ENCODE measurements at regions not wholly inside any gene's neighbourhood (a gene's known extent, or its start where the extent isn't known, plus 50 kb on each side); places are given as distances from the start of the nearest gene placed in this dataset.

DNA sequence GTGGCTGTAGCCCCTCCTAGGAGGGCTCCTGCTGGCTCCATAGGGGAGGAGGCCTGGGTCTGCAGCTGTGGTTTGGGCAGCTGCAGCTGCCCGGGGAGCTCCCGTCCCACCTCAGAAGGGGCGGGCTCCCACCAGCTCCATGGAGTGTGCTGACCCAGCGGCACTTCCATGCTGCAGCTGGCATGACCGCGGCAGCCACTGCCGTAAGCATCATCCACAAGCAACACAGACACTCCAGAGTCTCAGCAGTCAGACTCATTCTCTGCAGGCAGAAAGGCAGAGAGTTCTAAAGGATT, 660.1 kb upstream of the RAB6C start:
- no peaks in the 10 kb centered on the region for H3K4me1 ChIP-seq
- no peaks in the 10 kb centered on the region for H3K27me3 ChIP-seq
- no peak overlapping the region for H3K4me3 ChIP-seq
- TF ChIP-seq, protein P1, sequence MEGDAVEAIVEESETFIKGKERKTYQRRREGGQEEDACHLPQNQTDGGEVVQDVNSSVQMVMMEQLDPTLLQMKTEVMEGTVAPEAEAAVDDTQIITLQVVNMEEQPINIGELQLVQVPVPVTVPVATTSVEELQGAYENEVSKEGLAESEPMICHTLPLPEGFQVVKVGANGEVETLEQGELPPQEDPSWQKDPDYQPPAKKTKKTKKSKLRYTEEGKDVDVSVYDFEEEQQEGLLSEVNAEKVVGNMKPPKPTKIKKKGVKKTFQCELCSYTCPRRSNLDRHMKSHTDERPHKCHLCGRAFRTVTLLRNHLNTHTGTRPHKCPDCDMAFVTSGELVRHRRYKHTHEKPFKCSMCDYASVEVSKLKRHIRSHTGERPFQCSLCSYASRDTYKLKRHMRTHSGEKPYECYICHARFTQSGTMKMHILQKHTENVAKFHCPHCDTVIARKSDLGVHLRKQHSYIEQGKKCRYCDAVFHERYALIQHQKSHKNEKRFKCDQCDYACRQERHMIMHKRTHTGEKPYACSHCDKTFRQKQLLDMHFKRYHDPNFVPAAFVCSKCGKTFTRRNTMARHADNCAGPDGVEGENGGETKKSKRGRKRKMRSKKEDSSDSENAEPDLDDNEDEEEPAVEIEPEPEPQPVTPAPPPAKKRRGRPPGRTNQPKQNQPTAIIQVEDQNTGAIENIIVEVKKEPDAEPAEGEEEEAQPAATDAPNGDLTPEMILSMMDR (IDR thresholded peaks at IDR 0.05), result no peak
- H3K36me3 ChIP-seq, result no peaks in the 10 kb centered on the region
- no peaks in the 10 kb centered on the region for H3K9me3 ChIP-seq
- intact Hi-C loops (cut with DNase I), result no loop called here
- no peak overlapping the region for H3K27ac ChIP-seq
- DNase-seq (ENCODE audit: low spot score in 2 of 2), result no peak

DNA sequence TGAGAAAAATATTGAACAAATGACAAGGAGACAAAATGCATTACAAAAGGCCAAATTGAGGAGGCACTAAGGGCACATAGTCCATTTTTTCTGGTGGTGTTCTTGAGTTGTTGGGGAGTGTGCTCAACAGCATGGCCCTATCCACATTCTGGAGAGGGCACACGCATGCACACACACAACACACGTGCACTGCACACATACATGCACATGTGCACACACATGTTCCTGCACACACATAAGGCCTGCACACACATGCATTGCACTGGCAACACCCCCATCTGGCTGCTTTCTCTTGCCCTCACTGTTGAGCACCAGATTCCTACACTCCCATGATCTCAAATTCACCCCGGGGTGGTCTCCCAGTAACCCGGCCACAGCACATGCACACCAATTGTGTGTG, 659.2 kb upstream of the RAB6C start:
- intact Hi-C loops (cut with DNase I), result no loop called here
- Histone ChIP-seq H3K36me3 (no peaks in the 10 kb centered on the region), H3K27ac (no peak overlapping the region), H3K27me3 (no peaks in the 10 kb centered on the region), H3K9me3 (no peaks in the 10 kb centered on the region), H3K4me3 (no peak overlapping the region), H3K4me1 (no peaks in the 10 kb centered on the region)
- no peak for DNase-seq (ENCODE audit: low spot score in 2 of 2)
- TF ChIP-seq, protein P1 (IDR thresholded peaks at IDR 0.05), result no peak

DNA sequence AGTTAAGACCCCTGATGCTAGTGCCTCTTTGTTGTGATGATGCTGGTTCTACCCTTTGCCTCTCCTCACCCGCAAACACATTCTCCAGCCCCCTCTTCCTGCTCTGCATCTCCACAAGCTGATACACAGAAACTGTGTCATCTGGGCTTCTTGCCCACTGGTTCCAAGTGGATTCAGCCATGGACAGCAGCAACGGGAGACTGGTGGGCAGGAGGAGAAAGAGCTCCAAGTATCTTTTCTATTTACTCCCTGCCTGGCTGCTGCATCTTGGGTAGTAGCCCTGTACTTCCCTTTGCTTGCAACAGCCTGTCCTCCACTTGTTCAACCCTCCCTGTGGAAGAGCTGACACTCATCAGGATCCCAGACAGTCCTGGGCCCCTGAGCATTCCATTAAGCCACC, 655.1 kb upstream of the RAB6C start:
- Histone ChIP-seq H3K4me3 (no peak overlapping the region), H3K27ac (no peak overlapping the region), H3K4me1 (no peaks in the 10 kb centered on the region), H3K27me3 (no peaks in the 10 kb centered on the region), H3K9me3 (no peaks in the 10 kb centered on the region), H3K36me3 (no peaks in the 10 kb centered on the region)
- no peak for DNase-seq (ENCODE audit: low spot score in 2 of 2)
- TF ChIP-seq, protein P1 (IDR thresholded peaks at IDR 0.05), result no peak
- intact Hi-C loops (cut with DNase I), result no loop called here

DNA sequence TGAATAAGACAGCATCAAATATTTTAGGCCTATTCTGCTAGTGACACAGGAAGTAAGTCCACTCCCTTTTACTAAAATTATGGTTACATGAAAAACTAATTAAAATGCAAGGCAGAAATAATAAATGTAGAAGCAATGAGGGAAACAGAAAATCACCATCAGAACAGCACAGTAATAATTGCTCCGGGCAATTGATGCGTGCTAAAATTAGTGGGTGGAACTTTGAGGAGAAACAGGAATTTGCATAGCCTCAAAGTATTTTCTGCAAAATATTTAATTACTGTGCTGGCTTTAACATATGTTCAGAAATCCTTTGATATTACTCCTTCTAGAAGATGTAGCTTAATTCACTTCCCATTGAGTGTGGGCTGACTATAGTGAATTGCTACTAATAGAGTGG, 654.3 kb upstream of the RAB6C start:
- H3K27me3 ChIP-seq, result no peaks in the 10 kb centered on the region
- no peaks in the 10 kb centered on the region for H3K9me3 ChIP-seq
- no peaks in the 10 kb centered on the region for H3K4me1 ChIP-seq
- no peaks in the 10 kb centered on the region for H3K36me3 ChIP-seq
- H3K27ac ChIP-seq, result no peak overlapping the region
- TF ChIP-seq, protein P1 (IDR thresholded peaks at IDR 0.05), result no peak
- intact Hi-C loops (cut with DNase I), result no loop called here
- H3K4me3 ChIP-seq, result no peak overlapping the region
- DNase-seq (ENCODE audit: low spot score in 2 of 2), result no peak

DNA sequence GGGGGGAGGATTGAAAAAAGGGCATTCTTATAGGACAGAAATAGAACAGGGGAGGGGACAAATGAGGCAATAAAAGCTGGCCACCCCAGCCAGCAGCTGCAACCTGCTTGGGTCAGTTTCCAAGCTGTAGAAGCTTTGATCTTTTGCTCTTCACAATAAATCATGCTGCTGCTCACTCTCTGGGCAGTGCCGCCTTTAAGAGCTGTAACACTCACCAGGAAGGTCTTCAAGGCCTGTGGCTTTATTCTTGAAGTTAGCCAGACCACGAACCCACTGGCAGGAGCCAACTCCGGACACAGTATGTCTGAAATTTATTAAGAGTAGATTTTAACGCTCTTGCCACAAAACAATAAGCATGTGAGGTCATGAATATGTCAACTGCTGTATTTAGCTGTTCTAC, 649.9 kb upstream of the RAB6C start:
- Histone ChIP-seq H3K27ac (no peak overlapping the region), H3K4me1 (no peaks in the 10 kb centered on the region), H3K9me3 (no peaks in the 10 kb centered on the region), H3K27me3 (no peaks in the 10 kb centered on the region), H3K4me3 (no peak overlapping the region), H3K36me3 (no peaks in the 10 kb centered on the region)
- DNase-seq (ENCODE audit: low spot score in 2 of 2), result no peak
- TF ChIP-seq, protein P1 (IDR thresholded peaks at IDR 0.05), result no peak
- intact Hi-C loops (cut with DNase I), result no loop called here

DNA sequence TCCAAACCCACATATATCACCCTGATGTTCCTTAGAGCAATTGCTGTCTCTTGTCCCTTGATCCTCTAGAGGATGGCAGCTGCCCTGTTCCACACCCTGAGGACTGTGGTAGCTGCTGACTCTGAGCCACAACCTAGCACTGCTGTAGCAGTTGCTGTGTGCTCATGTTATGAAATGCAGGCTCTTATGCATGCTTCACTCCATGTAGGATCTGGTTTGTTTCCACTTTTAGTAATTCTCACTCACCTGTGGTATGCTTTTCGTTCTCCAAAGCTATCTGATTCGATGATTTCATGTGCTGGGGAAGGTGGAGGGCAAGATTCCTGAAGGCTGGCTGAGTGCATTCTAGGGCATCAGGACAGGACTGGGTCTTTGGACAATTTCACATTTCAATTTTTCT, 649.0 kb upstream of the RAB6C start:
- no peaks in the 10 kb centered on the region for H3K27me3 ChIP-seq

More for the DNA sequence above, 649.0 kb upstream of the RAB6C start:
- Histone ChIP-seq H3K36me3 (no peaks in the 10 kb centered on the region), H3K27ac (no peak overlapping the region), H3K4me3 (no peak overlapping the region), H3K9me3 (no peaks in the 10 kb centered on the region), H3K4me1 (no peaks in the 10 kb centered on the region)
- intact Hi-C loops (cut with DNase I), result no loop called here
- TF ChIP-seq, protein P1 (IDR thresholded peaks at IDR 0.05), result no peak
- no peak for DNase-seq (ENCODE audit: low spot score in 2 of 2)
